Erythroblast (primary cell): ENCODE measurements at regions not wholly inside any gene's neighbourhood (a gene's known extent, or its start where the extent isn't known, plus 50 kb on each side); places are given as distances from the start of the nearest gene placed in this dataset.

Experiments
- GATA1 ChIP-seq: IDR thresholded peaks from 2 replicates; pipeline ENCODE4 v1.6.1; 2011; ENCODE audit warnings: low read depth, mild to moderate bottlenecking, control low read depth, low read length, moderate library complexity
- POLR2A ChIP-seq: IDR thresholded peaks from 2 replicates; pipeline ENCODE4 v1.6.1; 2011; ENCODE audit warnings: mild to moderate bottlenecking, low read length

DNA sequence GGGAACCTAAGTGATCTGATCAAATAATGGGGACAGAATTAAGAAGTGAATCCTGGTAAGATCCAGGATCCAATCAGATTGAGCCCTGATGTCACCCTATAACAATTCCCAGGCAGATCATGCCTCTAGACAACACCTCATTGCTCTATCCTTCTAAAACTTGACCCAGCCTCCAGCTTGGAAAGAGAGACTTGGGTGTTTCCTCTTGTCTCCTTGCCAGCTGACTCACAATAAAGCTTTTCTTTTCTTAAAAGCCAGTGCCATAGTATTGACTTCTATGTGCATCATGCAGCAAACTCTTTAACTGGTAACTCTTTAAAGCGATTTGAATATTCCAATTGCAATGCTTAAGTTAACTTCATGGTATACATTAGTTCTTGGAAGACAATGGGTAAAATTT is 109.6 kb upstream of the CHORDC1 start:
- TF ChIP-seq POLR2A (no peak), GATA1 (no peak)
